ENCODE measurements at regions not wholly inside any gene's neighbourhood (a gene's known extent, or its start where the extent isn't known, plus 50 kb on each side); places are given as distances from the start of the nearest gene placed in this dataset.

DNA sequence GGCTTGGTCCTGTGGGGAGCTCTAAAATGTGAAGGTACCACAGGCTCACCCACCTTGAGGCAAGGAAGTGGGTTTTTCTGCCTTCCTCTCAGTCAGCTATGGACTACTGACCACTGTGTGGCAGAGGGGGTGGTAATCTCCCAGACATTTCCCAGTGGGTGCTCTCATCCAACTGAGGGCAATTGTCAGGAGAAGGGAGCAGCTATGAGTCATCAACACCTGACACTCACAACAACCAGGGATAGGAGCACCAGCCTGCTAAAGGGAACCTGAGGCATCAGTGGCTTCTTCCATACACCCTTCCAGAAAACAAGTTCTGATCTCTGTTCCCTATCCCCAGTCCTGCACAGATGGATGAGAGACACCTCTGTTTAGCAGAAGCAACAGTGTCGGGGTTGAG is 468.8 kb downstream of the BCOR start:
- H3K4me3 Mint-ChIP-seq = no peak overlapping the region
- H3K27me3 ChIP-seq (ENCODE audit: insufficient read depth, low read length) = no peaks in the 10 kb centered on the region
- no peaks in the 10 kb centered on the region for H3K9me3 ChIP-seq (ENCODE audit: control insufficient read depth in 1 of 2, low read length in 2 of 2)
- POLR2A ChIA-PET (ENCODE audit: partially characterized antibody) = no interaction called here
- no peak for DNase-seq
- H3K27me3 Mint-ChIP-seq = no peaks in the 10 kb centered on the region
- no peaks in the 10 kb centered on the region for H3K36me3 ChIP-seq (ENCODE audit: insufficient read depth, low read length)
- peak overlapping the region in 1 of 7 donors; percentile 33 for H3K27ac Mint-ChIP-seq
- CTCF ChIA-PET (ENCODE audit: partially characterized antibody) = no interaction called here
- intact Hi-C loops (cut with micrococcal nuclease) = no loop called here
- H3K4me1 Mint-ChIP-seq = peaks cover 1 to 16% (median 7%) of the 10 kb centered on the region in 4 donors
- peaks cover 0 to 3% (median 0%) of the 10 kb centered on the region in 8 donors for H3K9me3 Mint-ChIP-seq
- H3K27ac ChIP-seq (ENCODE audit: low read depth, low read length) = no peak overlapping the region
- no peaks in the 10 kb centered on the region for H3K4me1 ChIP-seq (ENCODE audit: insufficient read depth, low read length)
- no peak overlapping the region for H3K4me3 ChIP-seq (ENCODE audit: low read length in 2 of 2)
- peaks cover 0 to 5% of the 10 kb centered on the region in 2 donors for H3K36me3 Mint-ChIP-seq

DNA sequence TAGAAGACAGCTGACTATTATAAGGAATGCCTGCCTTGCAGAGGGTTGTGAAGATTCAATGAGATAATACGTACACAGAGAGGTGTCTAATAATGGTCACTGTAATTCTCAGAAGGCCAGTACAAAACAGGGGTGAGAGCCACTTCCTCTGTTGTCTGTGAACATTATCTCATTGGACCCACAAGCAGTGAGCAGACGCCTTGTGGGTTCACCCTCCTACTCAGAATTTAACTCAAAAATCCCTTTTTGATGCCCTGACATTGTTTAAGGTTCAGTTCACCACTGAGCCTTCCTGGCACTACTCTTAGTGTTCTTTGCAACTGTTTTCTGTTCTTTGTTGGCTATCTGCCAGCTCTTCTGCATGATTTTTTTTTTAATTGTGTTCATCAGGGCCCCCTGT is 467.4 kb downstream of the BCOR start:
- no peak overlapping the region for H3K27ac ChIP-seq (ENCODE audit: low read depth, low read length)
- H3K36me3 Mint-ChIP-seq = no peaks in the 10 kb centered on the region
- peak overlapping the region in 1 of 7 donors; percentile 83 for H3K27ac Mint-ChIP-seq
- H3K27me3 ChIP-seq (ENCODE audit: insufficient read depth, low read length) = no peaks in the 10 kb centered on the region
- POLR2A ChIA-PET (ENCODE audit: partially characterized antibody) = no interaction called here
- H3K9me3 Mint-ChIP-seq = no peaks in the 10 kb centered on the region
- CTCF ChIA-PET (ENCODE audit: partially characterized antibody) = no interaction called here
- H3K4me1 ChIP-seq (ENCODE audit: insufficient read depth, low read length) = no peaks in the 10 kb centered on the region
- H3K4me3 Mint-ChIP-seq = no peak overlapping the region
- H3K9me3 ChIP-seq (ENCODE audit: control insufficient read depth in 1 of 2, low read length in 2 of 2) = no peaks in the 10 kb centered on the region
- H3K36me3 ChIP-seq (ENCODE audit: insufficient read depth, low read length) = no peaks in the 10 kb centered on the region
- intact Hi-C loops (cut with micrococcal nuclease) = no loop called here
- no peaks in the 10 kb centered on the region for H3K27me3 Mint-ChIP-seq
- no peak overlapping the region for H3K4me3 ChIP-seq (ENCODE audit: low read length in 2 of 2)
- no peak for DNase-seq
- peaks cover 1 to 16% (median 7%) of the 10 kb centered on the region in 4 donors for H3K4me1 Mint-ChIP-seq

DNA sequence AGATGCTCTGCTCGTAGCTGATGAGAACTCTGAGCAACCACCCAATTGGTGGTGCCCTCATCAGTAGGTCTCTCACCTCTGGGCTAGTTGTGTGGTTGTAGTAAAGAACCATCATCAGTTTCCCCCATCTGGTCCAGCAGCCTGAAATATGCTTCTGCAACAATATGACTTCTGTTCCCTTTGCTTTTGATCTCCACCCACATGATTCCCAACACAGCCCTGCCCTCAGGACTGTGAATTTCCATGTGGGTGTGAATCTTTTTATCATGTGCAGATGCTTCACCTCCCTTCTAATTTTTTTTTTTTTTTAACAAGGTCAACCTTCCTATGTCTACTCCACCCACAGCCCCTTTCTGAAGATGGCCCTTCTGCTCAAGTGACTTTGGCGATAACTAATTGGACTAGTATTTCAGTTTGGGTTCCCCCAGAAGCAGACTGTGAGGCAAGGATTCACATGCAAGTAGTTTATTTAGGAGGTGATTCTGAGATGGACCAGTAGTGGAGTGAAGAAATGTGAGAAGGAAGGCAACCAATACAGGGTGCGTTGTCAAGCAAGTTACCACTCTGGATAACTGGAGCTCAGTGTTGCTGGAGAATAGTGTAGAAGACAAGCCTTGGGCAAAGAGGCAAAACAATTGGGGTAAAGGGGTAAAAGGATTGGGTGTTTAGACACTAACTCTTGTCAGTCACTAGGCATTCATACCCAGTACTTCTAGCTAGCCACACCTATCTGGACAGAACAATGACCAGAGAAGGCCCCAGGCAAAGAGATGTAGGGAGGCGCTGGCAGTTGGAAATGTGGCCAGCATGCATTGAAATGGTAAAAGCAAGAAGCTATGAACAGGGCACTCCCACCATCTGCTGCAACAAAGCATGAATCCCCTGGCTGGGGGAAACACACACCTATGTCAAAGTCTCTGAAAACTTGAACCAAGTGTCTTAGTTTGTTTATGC is 466.2 kb downstream of the BCOR start:
- CTCF ChIA-PET (ENCODE audit: partially characterized antibody) = no interaction called here
- intact Hi-C loops (cut with micrococcal nuclease) = no loop called here
- DNase-seq = no peak
- Histone ChIP-seq H3K27ac (ENCODE audit: low read depth, low read length) (no peak overlapping the region), H3K36me3 (ENCODE audit: insufficient read depth, low read length) (no peaks in the 10 kb centered on the region), H3K9me3 (ENCODE audit: control insufficient read depth in 1 of 2, low read length in 2 of 2) (no peaks in the 10 kb centered on the region), H3K4me1 (ENCODE audit: insufficient read depth, low read length) (no peaks in the 10 kb centered on the region), H3K4me3 (ENCODE audit: low read length in 2 of 2) (no peak overlapping the region), H3K27me3 (ENCODE audit: insufficient read depth, low read length) (no peaks in the 10 kb centered on the region)
- Mint-ChIP-seq H3K27me3 (no peaks in the 10 kb centered on the region), H3K4me3 (no peak overlapping the region), H3K27ac (no peak overlapping the region), H3K9me3 (no peaks in the 10 kb centered on the region), H3K4me1 (peaks cover 1 to 13% (median 6%) of the 10 kb centered on the region in 4 donors), H3K36me3 (no peaks in the 10 kb centered on the region)
- POLR2A ChIA-PET (ENCODE audit: partially characterized antibody) = no interaction called here

DNA sequence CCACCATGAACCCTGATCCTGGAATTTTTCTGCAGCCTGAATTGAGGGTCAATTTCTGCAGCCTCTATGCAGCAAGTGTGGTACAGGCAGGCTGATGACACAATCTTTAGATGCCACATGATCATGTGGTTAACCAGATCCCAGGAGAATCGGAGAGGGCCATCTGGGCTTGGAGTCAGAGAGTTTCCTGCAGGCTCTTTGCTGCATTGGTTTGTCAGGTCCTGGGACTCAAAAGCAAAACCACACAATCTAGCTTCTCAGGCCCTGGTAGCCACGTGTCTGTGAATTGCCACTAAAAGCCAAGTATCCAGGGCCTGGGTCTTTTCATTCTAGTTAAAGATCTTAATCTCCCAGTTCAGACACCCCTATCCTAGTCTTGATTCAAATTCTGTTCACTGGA is 464.5 kb downstream of the BCOR start:
- CTCF ChIA-PET (ENCODE audit: partially characterized antibody) = no interaction called here

DNA sequence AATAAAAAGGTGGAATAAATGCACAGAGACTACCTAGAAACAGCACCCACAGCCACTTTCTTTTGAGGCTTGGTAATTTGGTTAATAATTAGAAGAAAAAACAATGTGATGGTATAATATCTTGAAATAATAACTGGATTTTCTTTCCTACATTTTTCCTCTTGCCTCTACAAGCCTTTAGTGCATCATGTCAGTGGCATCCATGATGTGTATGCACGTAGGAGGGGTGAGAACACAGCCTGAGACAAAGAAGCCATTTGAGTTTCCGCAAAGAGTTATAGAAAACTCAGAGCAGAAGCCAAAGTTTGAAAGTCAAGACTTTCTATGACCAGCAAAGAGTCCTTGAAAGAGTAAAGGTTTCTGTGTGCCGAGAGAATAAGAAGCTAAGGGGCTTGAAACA is 461.3 kb downstream of the BCOR start:
- POLR2A ChIA-PET (ENCODE audit: partially characterized antibody) = no interaction called here
- no peak overlapping the region for H3K27ac Mint-ChIP-seq

More for the DNA sequence above, 464.5 kb downstream of the BCOR start:
- intact Hi-C loops (cut with micrococcal nuclease) = no loop called here
- H3K4me1 Mint-ChIP-seq = peaks cover 0 to 6% (median 2%) of the 10 kb centered on the region in 4 donors
- no peak overlapping the region for H3K27ac Mint-ChIP-seq
- H3K4me3 Mint-ChIP-seq = no peak overlapping the region
- no peaks in the 10 kb centered on the region for H3K27me3 Mint-ChIP-seq
- H3K36me3 ChIP-seq (ENCODE audit: insufficient read depth, low read length) = no peaks in the 10 kb centered on the region
- H3K27me3 ChIP-seq (ENCODE audit: insufficient read depth, low read length) = no peaks in the 10 kb centered on the region
- H3K36me3 Mint-ChIP-seq = no peaks in the 10 kb centered on the region
- DNase-seq = no peak
- H3K27ac ChIP-seq (ENCODE audit: low read depth, low read length) = no peak overlapping the region
- no peak overlapping the region for H3K4me3 ChIP-seq (ENCODE audit: low read length in 2 of 2)
- H3K4me1 ChIP-seq (ENCODE audit: insufficient read depth, low read length) = no peaks in the 10 kb centered on the region
- no peaks in the 10 kb centered on the region for H3K9me3 Mint-ChIP-seq
- POLR2A ChIA-PET (ENCODE audit: partially characterized antibody) = no interaction called here
- H3K9me3 ChIP-seq (ENCODE audit: control insufficient read depth in 1 of 2, low read length in 2 of 2) = no peaks in the 10 kb centered on the region

DNA sequence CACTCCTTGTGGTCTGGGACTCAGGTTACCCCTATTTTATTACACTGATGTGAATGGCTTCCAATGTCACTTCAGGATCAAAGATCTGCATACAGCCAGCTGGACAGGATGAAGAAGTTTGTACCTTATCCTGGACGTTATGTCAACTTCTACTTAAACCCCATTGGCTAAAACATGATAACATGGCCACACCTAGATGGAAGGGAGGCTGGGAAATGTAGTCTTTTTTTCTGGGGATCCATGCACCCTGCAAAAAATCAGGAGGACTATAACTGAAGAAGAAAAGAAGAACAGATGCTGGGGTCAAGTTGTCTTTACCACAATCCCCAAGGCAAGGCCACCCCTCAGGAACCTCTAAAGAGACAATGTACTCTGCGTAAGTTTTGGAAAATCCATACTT is 459.2 kb downstream of the BCOR start:
- Histone ChIP-seq H3K9me3 (ENCODE audit: control insufficient read depth in 1 of 2, low read length in 2 of 2) (no peaks in the 10 kb centered on the region), H3K27me3 (ENCODE audit: insufficient read depth, low read length) (no peaks in the 10 kb centered on the region), H3K27ac (ENCODE audit: low read depth, low read length) (no peak overlapping the region), H3K4me1 (ENCODE audit: insufficient read depth, low read length) (no peaks in the 10 kb centered on the region), H3K36me3 (ENCODE audit: insufficient read depth, low read length) (no peaks in the 10 kb centered on the region), H3K4me3 (ENCODE audit: low read length in 2 of 2) (no peak overlapping the region)
- Mint-ChIP-seq H3K4me3 (no peak overlapping the region), H3K27ac (no peak overlapping the region), H3K4me1 (no peaks in the 10 kb centered on the region), H3K27me3 (no peaks in the 10 kb centered on the region), H3K36me3 (no peaks in the 10 kb centered on the region), H3K9me3 (no peaks in the 10 kb centered on the region)
- CTCF ChIA-PET (ENCODE audit: partially characterized antibody) = no interaction called here
- POLR2A ChIA-PET (ENCODE audit: partially characterized antibody) = no interaction called here
- DNase-seq = no peak
- intact Hi-C loops (cut with micrococcal nuclease) = no loop called here

More for the DNA sequence above, 461.3 kb downstream of the BCOR start:
- no peaks in the 10 kb centered on the region for H3K4me1 Mint-ChIP-seq
- no peaks in the 10 kb centered on the region for H3K27me3 Mint-ChIP-seq
- Histone ChIP-seq H3K27ac (ENCODE audit: low read depth, low read length) (no peak overlapping the region), H3K4me1 (ENCODE audit: insufficient read depth, low read length) (no peaks in the 10 kb centered on the region), H3K9me3 (ENCODE audit: control insufficient read depth in 1 of 2, low read length in 2 of 2) (no peaks in the 10 kb centered on the region), H3K36me3 (ENCODE audit: insufficient read depth, low read length) (no peaks in the 10 kb centered on the region), H3K4me3 (ENCODE audit: low read length in 2 of 2) (no peak overlapping the region), H3K27me3 (ENCODE audit: insufficient read depth, low read length) (no peaks in the 10 kb centered on the region)
- intact Hi-C loops (cut with micrococcal nuclease) = no loop called here
- CTCF ChIA-PET (ENCODE audit: partially characterized antibody) = no interaction called here
- no peak for DNase-seq
- H3K9me3 Mint-ChIP-seq = no peaks in the 10 kb centered on the region
- H3K36me3 Mint-ChIP-seq = no peaks in the 10 kb centered on the region
- no peak overlapping the region for H3K4me3 Mint-ChIP-seq

DNA sequence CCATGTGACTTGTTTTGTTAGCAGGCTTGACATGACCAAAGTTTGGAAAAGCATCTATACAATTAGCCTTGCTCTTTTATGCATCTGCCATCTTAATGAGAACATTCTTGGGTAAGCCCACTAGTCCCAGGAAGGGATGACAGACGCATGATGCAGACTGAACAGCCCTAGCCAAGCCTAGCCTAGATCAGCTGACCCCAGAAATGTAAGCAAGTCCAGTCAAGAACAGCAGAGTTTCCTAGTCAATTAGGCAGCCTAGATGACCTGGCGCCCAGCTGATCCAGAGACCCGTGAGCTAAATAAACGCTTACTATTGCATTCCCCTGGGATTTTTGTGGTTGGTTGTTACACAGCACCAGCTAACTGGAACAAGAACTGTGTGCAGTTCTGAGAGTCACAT is 457.9 kb downstream of the BCOR start:
- Histone ChIP-seq H3K4me3 (ENCODE audit: low read length in 2 of 2) (no peak overlapping the region), H3K9me3 (ENCODE audit: control insufficient read depth in 1 of 2, low read length in 2 of 2) (no peaks in the 10 kb centered on the region), H3K27me3 (ENCODE audit: insufficient read depth, low read length) (no peaks in the 10 kb centered on the region), H3K4me1 (ENCODE audit: insufficient read depth, low read length) (no peaks in the 10 kb centered on the region), H3K36me3 (ENCODE audit: insufficient read depth, low read length) (no peaks in the 10 kb centered on the region), H3K27ac (ENCODE audit: low read depth, low read length) (no peak overlapping the region)
- intact Hi-C loops (cut with micrococcal nuclease) = no loop called here
- H3K36me3 Mint-ChIP-seq = no peaks in the 10 kb centered on the region
- no peak for DNase-seq
- no peaks in the 10 kb centered on the region for H3K27me3 Mint-ChIP-seq
- no peak overlapping the region for H3K27ac Mint-ChIP-seq
- H3K4me3 Mint-ChIP-seq = no peak overlapping the region
- no peaks in the 10 kb centered on the region for H3K4me1 Mint-ChIP-seq
- ChIA-PET CTCF (ENCODE audit: partially characterized antibody) (no interaction called here), POLR2A (ENCODE audit: partially characterized antibody) (no interaction called here)
- peaks cover 0 to 1% (median 0%) of the 10 kb centered on the region in 8 donors for H3K9me3 Mint-ChIP-seq

Measured in CD4-positive, alpha-beta memory T cell (primary cell).